ENCODE measurements at regions not wholly inside any gene's neighbourhood (a gene's known extent, or its start where the extent isn't known, plus 50 kb on each side); places are given as distances from the start of the nearest gene placed in this dataset.

- Histone ChIP-seq H3K27ac (no peak overlapping the region), H3K9me3 (no peaks in the 10 kb centered on the region), H3K27me3 (peaks cover 0 to 2% of the 10 kb centered on the region in 2 donors), H3K4me3 (no peak overlapping the region), H3K4me1 (no peaks in the 10 kb centered on the region), H3K36me3 (replicated peaks in 1 of 2; ENCODE audit: insufficient read depth in 1 of 2, low read depth in 2 of 2) (no peaks in the 10 kb centered on the region)
- TF ChIP-seq POLR2A (IDR thresholded peaks at IDR 0.05): no peak
- TF ChIP-seq, protein P1, sequence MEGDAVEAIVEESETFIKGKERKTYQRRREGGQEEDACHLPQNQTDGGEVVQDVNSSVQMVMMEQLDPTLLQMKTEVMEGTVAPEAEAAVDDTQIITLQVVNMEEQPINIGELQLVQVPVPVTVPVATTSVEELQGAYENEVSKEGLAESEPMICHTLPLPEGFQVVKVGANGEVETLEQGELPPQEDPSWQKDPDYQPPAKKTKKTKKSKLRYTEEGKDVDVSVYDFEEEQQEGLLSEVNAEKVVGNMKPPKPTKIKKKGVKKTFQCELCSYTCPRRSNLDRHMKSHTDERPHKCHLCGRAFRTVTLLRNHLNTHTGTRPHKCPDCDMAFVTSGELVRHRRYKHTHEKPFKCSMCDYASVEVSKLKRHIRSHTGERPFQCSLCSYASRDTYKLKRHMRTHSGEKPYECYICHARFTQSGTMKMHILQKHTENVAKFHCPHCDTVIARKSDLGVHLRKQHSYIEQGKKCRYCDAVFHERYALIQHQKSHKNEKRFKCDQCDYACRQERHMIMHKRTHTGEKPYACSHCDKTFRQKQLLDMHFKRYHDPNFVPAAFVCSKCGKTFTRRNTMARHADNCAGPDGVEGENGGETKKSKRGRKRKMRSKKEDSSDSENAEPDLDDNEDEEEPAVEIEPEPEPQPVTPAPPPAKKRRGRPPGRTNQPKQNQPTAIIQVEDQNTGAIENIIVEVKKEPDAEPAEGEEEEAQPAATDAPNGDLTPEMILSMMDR (IDR thresholded peaks at IDR 0.05): no peak
- DNase-seq (peak in 2 of 4 donors; percentile 1 to 2), ATAC-seq (no peak)
- WGBS, 2 donors: 67 to 75% methylated on average over 14 to 26 of the region's 26 CpGs
- intact Hi-C loops (cut with DNase I): no loop called here
Measured at GRCh38 chr6:170085475-170086401, 205.1 kb downstream of the DLL1 start.

DNA sequence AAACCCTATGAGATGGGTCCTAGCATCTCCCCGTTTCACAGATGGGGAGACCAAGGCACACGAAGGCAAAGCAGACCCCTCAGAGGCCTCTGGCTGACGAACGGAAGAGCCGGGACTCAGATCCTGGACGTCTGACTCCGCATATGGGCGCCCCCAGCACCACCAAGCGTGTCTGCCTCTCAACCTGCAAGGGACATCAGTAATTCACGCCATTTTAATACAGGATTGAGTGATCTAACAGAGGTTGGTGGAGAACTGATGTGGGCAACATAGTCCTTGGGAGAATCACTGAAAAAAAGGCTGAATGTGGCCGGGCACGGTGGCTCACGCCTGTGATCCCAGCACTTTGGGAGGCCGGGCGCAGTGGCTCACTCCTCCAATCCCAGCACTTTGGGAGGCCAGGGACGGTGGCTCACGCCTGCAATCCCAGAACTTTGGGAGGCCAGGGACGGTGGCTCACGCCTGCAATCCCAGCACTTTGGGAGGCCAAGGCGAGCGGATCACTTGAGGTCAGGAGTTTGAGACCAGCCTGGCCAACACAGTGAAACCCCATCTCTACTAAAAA lies 206.6 kb downstream of the DLL1 start:
- Histone ChIP-seq H3K27ac (no peak overlapping the region), H3K27me3 (peaks cover 0 to 4% of the 10 kb centered on the region in 2 donors), H3K4me1 (no peaks in the 10 kb centered on the region), H3K4me3 (no peak overlapping the region), H3K9me3 (no peaks in the 10 kb centered on the region), H3K36me3 (replicated peaks in 1 of 2; ENCODE audit: insufficient read depth in 1 of 2, low read depth in 2 of 2) (no peaks in the 10 kb centered on the region)
- ATAC-seq (no peak), DNase-seq (peak in 1 of 4 donors; percentile 1)
- intact Hi-C loops (cut with DNase I): no loop called here
- 87% methylated on average over 9 to 21 of the region's 21 CpGs for WGBS, 2 donors
- TF ChIP-seq, protein P1 (IDR thresholded peaks at IDR 0.05): no peak
- TF ChIP-seq POLR2A (IDR thresholded peaks at IDR 0.05): no peak

DNA sequence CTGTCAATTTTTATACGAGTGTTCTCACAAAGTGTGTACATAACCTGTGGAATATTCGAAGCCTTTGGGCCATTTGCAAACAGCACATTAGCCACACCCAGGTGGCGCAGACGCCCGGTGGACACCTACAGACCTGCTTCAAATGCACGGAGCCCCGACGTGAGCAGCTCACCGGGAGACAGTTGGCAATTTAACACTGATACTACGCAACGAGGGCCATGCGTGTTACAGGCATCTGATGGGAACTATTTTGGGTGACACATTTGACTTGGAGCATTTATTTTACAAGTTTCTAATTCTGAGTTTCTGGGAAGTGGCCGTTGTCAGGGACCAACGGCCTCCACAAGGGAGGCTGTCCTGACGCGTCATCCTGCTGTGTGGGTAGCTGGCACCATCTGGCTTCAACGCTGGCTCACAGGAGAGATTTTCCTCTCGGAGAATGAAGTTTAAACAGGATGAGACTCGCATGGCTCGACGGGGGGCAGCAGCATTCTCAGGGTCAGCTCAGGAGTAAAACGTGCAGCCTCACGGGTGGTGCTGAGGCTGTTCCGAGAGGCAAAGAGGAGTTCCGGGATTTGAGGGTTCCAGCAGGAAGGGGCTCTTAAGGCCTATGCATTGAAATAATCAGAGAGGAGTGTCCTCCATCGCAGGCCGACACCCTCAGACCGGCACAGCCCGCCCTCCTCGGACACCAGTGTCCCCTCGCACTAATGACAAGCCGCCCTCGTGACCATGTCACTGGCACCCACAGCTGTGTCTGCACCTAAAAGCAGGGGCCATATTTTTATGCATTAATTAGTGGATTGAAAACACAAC lies 207.4 kb downstream of the DLL1 start:
- ATAC-seq (no peak), DNase-seq (peak in 3 of 4 donors; percentile 1 to 7 (median 6))
- Histone ChIP-seq H3K36me3 (replicated peaks in 1 of 2; ENCODE audit: insufficient read depth in 1 of 2, low read depth in 2 of 2) (no peaks in the 10 kb centered on the region), H3K27me3 (peaks cover 0 to 4% of the 10 kb centered on the region in 2 donors), H3K4me1 (no peaks in the 10 kb centered on the region), H3K27ac (no peak overlapping the region), H3K9me3 (no peaks in the 10 kb centered on the region), H3K4me3 (no peak overlapping the region)
- 84 to 87% methylated on average over 31 to 33 of the region's 33 CpGs for WGBS, 2 donors
- intact Hi-C loops (cut with DNase I): no loop called here
- no peak for TF ChIP-seq POLR2A (IDR thresholded peaks at IDR 0.05)
- TF ChIP-seq, protein P1 (IDR thresholded peaks at IDR 0.05): no peak

- 75 to 80% methylated on average over 12 of the region's 12 CpGs for WGBS, 2 donors
Measured at GRCh38 chr6:170082531-170083187, 208.2 kb downstream of the DLL1 start.

More at GRCh38 chr6:170082531-170083187, 208.2 kb downstream of the DLL1 start:
- Histone ChIP-seq H3K4me1 (no peaks in the 10 kb centered on the region), H3K27ac (no peak overlapping the region), H3K9me3 (no peaks in the 10 kb centered on the region), H3K36me3 (replicated peaks in 1 of 2; ENCODE audit: insufficient read depth in 1 of 2, low read depth in 2 of 2) (no peaks in the 10 kb centered on the region), H3K27me3 (peaks cover 0 to 4% of the 10 kb centered on the region in 2 donors), H3K4me3 (no peak overlapping the region)
- peak in 2 of 4 donors; percentile 0 to 8 for DNase-seq
- intact Hi-C loops (cut with DNase I): no loop called here
- TF ChIP-seq POLR2A (IDR thresholded peaks at IDR 0.05): no peak
- TF ChIP-seq, protein P1 (IDR thresholded peaks at IDR 0.05): no peak
- ATAC-seq: no peak

All from body of pancreas (tissue), 4 donors.